PC-3 (cell line): ENCODE measurements at regions not wholly inside any gene's neighbourhood (a gene's known extent, or its start where the extent isn't known, plus 50 kb on each side); places are given as distances from the start of the nearest gene placed in this dataset.

Source experiments
- ATAC-seq: fragments of 200-7000 bp; cut with Tn5 transposase; 2 replicates; pipeline ENCODE4 v1.9.1; 2020; ENCODE audit warnings: mild to moderate bottlenecking, moderate library complexity
- BruUV-seq: library from RNA; stranded (reverse); fragments of 400-500 nt; replicated peaks from 2 replicates; lab custom pipeline; 2021; lab: Mats Ljungman, UMichigan
- CTCF ChIA-PET: fragments of 300-600 bp; sonication (Branson Sonifier 250); formaldehyde crosslinking; loops from one replicate; lab custom pipeline; 2022; ENCODE audit warnings: antibody characterized with exemption; lab: Charles Lee
- POLR2A ChIA-PET: fragments of 300-600 bp; sonication (Branson Sonifier 250); formaldehyde crosslinking; loops from one replicate; lab custom pipeline; 2022; ENCODE audit warnings: antibody characterized with exemption; ENCODE audit not compliant: unreplicated experiment; lab: Charles Lee
- DNase-seq: peaks from one replicate; pipeline ENCODE4 v3.0.0-alpha.2; 2015
- H2AFZ ChIP-seq: fragments of 300-600 bp; sonication (generic); 2 replicates; pipeline ENCODE4 v1.6.0; 2016; ENCODE audit warnings: antibody characterized with exemption, low read length
- H3F3A ChIP-seq: fragments of 300-600 bp; sonication (generic); one replicate; pipeline ENCODE4 v1.6.0; 2017; ENCODE audit warnings: antibody characterized with exemption, low read length, control low read depth, mild to moderate bottlenecking; ENCODE audit not compliant: unreplicated experiment
- H3K27ac ChIP-seq: fragments of 300-600 bp; sonication (generic); 2 replicates; pipeline ENCODE4 v1.5.1; 2016; ENCODE audit warnings: mild to moderate bottlenecking, low read length
- H3K27me3 ChIP-seq: fragments of 300-600 bp; sonication (generic); 2 replicates; pipeline ENCODE4 v1.6.1; 2016; ENCODE audit warnings: low read length, mixed read lengths
- H3K36me3 ChIP-seq: fragments of 300-600 bp; sonication (generic); 2 replicates; pipeline ENCODE4 v1.6.1; 2016; ENCODE audit warnings: low read depth, mixed run types, low read length, mixed read lengths
- H3K4me1 ChIP-seq: fragments of 300-600 bp; sonication (generic); 2 replicates; pipeline ENCODE4 v1.5.1; 2016; ENCODE audit warnings: low read length; ENCODE audit not compliant: insufficient read depth
- H3K4me2 ChIP-seq: fragments of 300-600 bp; sonication (generic); 2 replicates; pipeline ENCODE4 v1.6.0; 2016; ENCODE audit warnings: low read length
- H3K4me3 ChIP-seq: fragments of 300-600 bp; sonication (generic); 2 replicates; pipeline ENCODE4 v1.5.1; 2016; ENCODE audit warnings: mild to moderate bottlenecking, low read length, mixed read lengths
- H3K79me2 ChIP-seq: fragments of 300-600 bp; sonication (generic); 2 replicates; pipeline ENCODE4 v1.6.1; 2017; ENCODE audit warnings: low read length, mixed read lengths
- H3K9ac ChIP-seq: fragments of 300-600 bp; sonication (generic); 2 replicates; pipeline ENCODE4 v1.6.0; 2016; ENCODE audit warnings: mild to moderate bottlenecking, low read length
- H3K9me2 ChIP-seq: fragments of 300-600 bp; sonication (generic); replicated peaks from 2 replicates; pipeline ENCODE4 v1.6.1; 2016; ENCODE audit warnings: mixed run types, low read length, mixed read lengths
- H3K9me3 ChIP-seq: fragments of 300-600 bp; sonication (generic); 2 replicates; pipeline ENCODE4 v1.6.1; 2016; ENCODE audit warnings: low read length, mixed read lengths
- H4K20me1 ChIP-seq: fragments of 300-600 bp; sonication (generic); 2 replicates; pipeline ENCODE4 v1.6.1; 2016; ENCODE audit warnings: low read length, mixed read lengths
- CTCF ChIP-seq: fragments of 300-600 bp; sonication (generic); conservative IDR thresholded peaks from 2 replicates; pipeline ENCODE4 v1.5.1; 2017; ENCODE audit warnings: antibody characterized with exemption, low read depth, mild to moderate bottlenecking, low read length
- EZH2 ChIP-seq: fragments of 300-600 bp; sonication (generic); IDR thresholded peaks from one replicate; pipeline ENCODE4 v1.6.1; 2017; ENCODE audit warnings: antibody characterized with exemption, mild to moderate bottlenecking, low read length; ENCODE audit not compliant: unreplicated experiment
- EZH2phosphoT487 ChIP-seq: fragments of 300-600 bp; sonication (generic); IDR thresholded peaks from 2 replicates; pipeline ENCODE4 v1.6.1; 2018; ENCODE audit warnings: mild to moderate bottlenecking, antibody characterized with exemption, low read length, borderline replicate concordance
- intact Hi-C: fragments of 100-400 bp; cut with micrococcal nuclease; formaldehyde crosslinking; loops from 2 replicates; pipeline ENCODE4 v1.9.0; 2023

DNA sequence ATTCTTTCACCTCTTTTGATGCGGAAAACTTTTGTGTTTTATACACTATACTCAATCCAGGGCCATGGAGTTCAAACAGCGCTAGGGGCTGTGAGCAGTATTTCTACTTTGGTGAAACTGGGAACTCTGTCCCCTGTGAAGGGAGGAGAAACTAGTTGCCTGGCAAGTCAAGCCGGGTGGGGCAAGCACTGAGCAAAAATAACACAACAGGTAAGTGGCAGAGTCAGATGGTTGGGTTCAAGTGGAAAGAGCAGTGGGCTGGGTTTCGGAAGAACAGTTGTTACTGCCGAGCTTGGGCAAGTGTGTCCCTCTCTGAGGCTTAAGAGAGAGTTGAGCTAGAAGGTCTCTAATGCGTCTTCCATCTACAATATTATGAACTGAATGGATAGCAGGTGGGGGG lies 59.7 kb upstream of the ROPN1 start:
- no peak overlapping the region for H2AFZ ChIP-seq
- no peaks in the 10 kb centered on the region for H3K9me2 ChIP-seq
- CTCF ChIA-PET = no interaction called here
- H3K4me1 ChIP-seq = no peaks in the 10 kb centered on the region
- peaks cover 4% of the 10 kb centered on the region; the same call in 1 of the 2 replicates for H4K20me1 ChIP-seq
- ATAC-seq = no peak
- TF ChIP-seq EZH2phosphoT487 (no peak), CTCF (no peak), EZH2 (no peak)
- no TSS peak for BruUV-seq
- POLR2A ChIA-PET = no interaction called here
- peaks cover 72% of the 10 kb centered on the region for H3K27me3 ChIP-seq
- no peaks in the 10 kb centered on the region for H3F3A ChIP-seq
- H3K79me2 ChIP-seq = no peaks in the 10 kb centered on the region
- H3K9me3 ChIP-seq = no peaks in the 10 kb centered on the region
- H3K4me2 ChIP-seq = no peak overlapping the region
- intact Hi-C loops = no loop called here
- H3K36me3 ChIP-seq = no peaks in the 10 kb centered on the region
- H3K27ac ChIP-seq = no peak overlapping the region
- H3K4me3 ChIP-seq = no peak overlapping the region
- no peak overlapping the region for H3K9ac ChIP-seq
- no peak for DNase-seq

DNA sequence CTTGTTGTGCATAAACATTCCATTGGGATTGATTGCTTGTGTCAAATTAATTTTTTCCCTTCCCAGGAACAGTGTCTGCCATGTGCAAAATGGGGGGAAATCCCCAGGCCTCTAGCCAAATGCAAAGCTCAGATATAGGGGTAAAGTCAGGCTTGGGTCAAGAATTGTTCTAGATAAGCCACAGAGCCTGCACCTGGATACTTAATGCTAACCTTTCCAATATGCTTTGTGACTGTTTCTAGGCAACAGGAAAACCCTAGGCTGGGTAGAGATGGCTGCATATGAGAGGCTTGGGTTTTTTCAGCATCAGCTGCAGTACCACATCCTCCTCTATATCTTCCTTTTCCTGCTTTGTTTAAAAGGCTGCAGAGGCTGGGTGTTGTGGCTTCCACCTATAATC lies 61.9 kb upstream of the ROPN1 start:
- Histone ChIP-seq H3K4me2 (no peak overlapping the region), H3K9me2 (no peaks in the 10 kb centered on the region), H3K79me2 (no peaks in the 10 kb centered on the region), H3F3A (no peaks in the 10 kb centered on the region), H3K27me3 (peaks cover 58% of the 10 kb centered on the region), H3K4me3 (no peak overlapping the region), H3K4me1 (no peaks in the 10 kb centered on the region), H2AFZ (no peak overlapping the region), H3K9ac (no peak overlapping the region), H4K20me1 (peaks cover 4% of the 10 kb centered on the region; the same call in 1 of the 2 replicates), H3K36me3 (no peaks in the 10 kb centered on the region), H3K27ac (no peak overlapping the region), H3K9me3 (no peaks in the 10 kb centered on the region)
- no TSS peak for BruUV-seq
- TF ChIP-seq CTCF (no peak), EZH2 (no peak), EZH2phosphoT487 (no peak)
- ATAC-seq (no peak), DNase-seq (no peak)
- ChIA-PET CTCF (no interaction called here), POLR2A (no interaction called here)
- intact Hi-C loops = no loop called here

GRCh38 chr3:124056846-124057245 lies 64.9 kb upstream of the ROPN1 start:
- H3K27me3 ChIP-seq = peaks cover 29% of the 10 kb centered on the region
- intact Hi-C loops = no loop called here
- no peaks in the 10 kb centered on the region for H3K79me2 ChIP-seq
- ChIA-PET POLR2A (no interaction called here), CTCF (no interaction called here)
- H3K4me2 ChIP-seq = no peak overlapping the region
- no peak overlapping the region for H3K4me3 ChIP-seq
- no peaks in the 10 kb centered on the region for H3K36me3 ChIP-seq
- H4K20me1 ChIP-seq = peaks cover 4% of the 10 kb centered on the region; the same call in 1 of the 2 replicates
- no peak for ATAC-seq
- H3K9ac ChIP-seq = no peak overlapping the region
- no peaks in the 10 kb centered on the region for H3K9me2 ChIP-seq
- BruUV-seq = no TSS peak
- no peak for DNase-seq
- no peaks in the 10 kb centered on the region for H3K4me1 ChIP-seq
- no peaks in the 10 kb centered on the region for H3K9me3 ChIP-seq
- TF ChIP-seq EZH2phosphoT487 (no peak), CTCF (no peak), EZH2 (no peak)
- no peak overlapping the region for H3K27ac ChIP-seq
- no peak overlapping the region for H2AFZ ChIP-seq
- H3F3A ChIP-seq = no peaks in the 10 kb centered on the region
